Keratinocyte (primary cell): ENCODE measurements at regions not wholly inside any gene's neighbourhood (a gene's known extent, or its start where the extent isn't known, plus 50 kb on each side); places are given as distances from the start of the nearest gene placed in this dataset.

Source experiments
- DNase-seq: peaks from one replicate; pipeline ENCODE4 v3.0.0-alpha.2; 2011; ENCODE audit warnings: low read depth, missing footprints, low spot score
- FAIRE-seq: peaks from 2 replicates; lab custom pipeline; 2011; peaks lifted over from hg19 to GRCh38; lab: Jason Lieb, UNC
- H2AFZ ChIP-seq: 2 replicates; pipeline ENCODE4 v1.6.0; 2012; ENCODE audit warnings: low read length, control low read depth, inconsistent platforms; ENCODE audit not compliant: control insufficient read depth
- H3K27ac ChIP-seq: 2 replicates; pipeline ENCODE4 v1.5.1; 2011; ENCODE audit warnings: low read length; ENCODE audit not compliant: control insufficient read depth, insufficient read depth
- H3K27me3 ChIP-seq: 3 replicates; pipeline ENCODE4 v1.6.0; 2011; ENCODE audit warnings: low read length; ENCODE audit not compliant: control insufficient read depth, insufficient read depth; ENCODE audit errors: extremely low read depth
- H3K36me3 ChIP-seq, 2 experiments: 2 replicates in 1 of 2; 3 replicates in 1 of 2; pipeline ENCODE4 v1.5.1; 2011; ENCODE audit warnings: low read length in 2 of 2, mild to moderate bottlenecking in 1 of 2; ENCODE audit not compliant: control insufficient read depth in 2 of 2, insufficient read depth in 2 of 2; ENCODE audit errors: extremely low read depth in 1 of 2
- H3K4me1 ChIP-seq: 3 replicates; pipeline ENCODE4 v1.5.1; 2011; ENCODE audit warnings: low read length; ENCODE audit not compliant: control insufficient read depth, insufficient read depth; ENCODE audit errors: extremely low read depth
- H3K4me2 ChIP-seq: 3 replicates; pipeline ENCODE4 v1.6.0; 2011; ENCODE audit warnings: low read depth, low read length; ENCODE audit not compliant: control insufficient read depth, insufficient read depth; ENCODE audit errors: extremely low read depth
- H3K4me3 ChIP-seq, 3 experiments: fragments of 200-600 bp in 1 of 3; sonication (generic) in 1 of 3; 2 replicates in 2 of 3; 3 replicates in 1 of 3; pipeline ENCODE4 v1.5.1; 2011 to 2016; ENCODE audit warnings: low read length in 3 of 3, mild to moderate bottlenecking in 3 of 3, control low read depth in 2 of 3, inconsistent platforms in 1 of 3, low read depth in 1 of 3, mixed read lengths in 1 of 3, mixed run types in 1 of 3, moderate library complexity in 1 of 3; ENCODE audit not compliant: control insufficient read depth in 2 of 3, insufficient read depth in 2 of 3; ENCODE audit errors: extremely low read depth in 1 of 3
- H3K79me2 ChIP-seq: 2 replicates; pipeline ENCODE4 v1.6.0; 2012; ENCODE audit warnings: low read length; ENCODE audit not compliant: control insufficient read depth, insufficient read depth
- H3K9ac ChIP-seq: 3 replicates; pipeline ENCODE4 v1.6.0; 2011; ENCODE audit warnings: low read length; ENCODE audit not compliant: control insufficient read depth, insufficient read depth; ENCODE audit errors: extremely low read depth
- H3K9me1 ChIP-seq: 3 replicates; pipeline ENCODE4 v1.6.0; 2011; ENCODE audit warnings: low read length; ENCODE audit not compliant: control insufficient read depth, insufficient read depth; ENCODE audit errors: extremely low read depth
- H3K9me3 ChIP-seq: 2 replicates; pipeline ENCODE4 v1.5.1; 2012; ENCODE audit warnings: low read depth, low read length; ENCODE audit not compliant: control insufficient read depth
- H4K20me1 ChIP-seq: 3 replicates; pipeline ENCODE4 v1.6.0; 2011; ENCODE audit warnings: low read length; ENCODE audit not compliant: control insufficient read depth, insufficient read depth; ENCODE audit errors: extremely low read depth
- EZH2 ChIP-seq: IDR thresholded peaks from one replicate; pipeline ENCODE4 v1.6.1; 2012; ENCODE audit warnings: inconsistent platforms, mild to moderate bottlenecking, low read length, moderate library complexity
- dilution Hi-C: fragments of 300-500 bp; cut with MboI; formaldehyde crosslinking; loops from one replicate; pipeline ENCODE4 v1.7.0; 2020; ENCODE audit warnings: low sequenced_read_pairs; ENCODE audit not compliant: extremely low pct_ligation_motif_present
- TF ChIP-seq, protein P1 (sequence below), 3 experiments: IDR thresholded peaks in 1 of 3; conservative IDR thresholded peaks in 1 of 3; optimal IDR thresholded peaks in 1 of 3; 2 replicates in 2 of 3; 3 replicates in 1 of 3; pipeline versions ENCODE3 to v1.5.1; 2011; ENCODE audit warnings: low read length in 3 of 3, mild to moderate bottlenecking in 3 of 3, moderate library complexity in 2 of 3, control low read depth in 1 of 3, inconsistent platforms in 1 of 3; ENCODE audit not compliant: insufficient read depth in 2 of 3; ENCODE audit errors: extremely low read depth in 1 of 3

DNA sequence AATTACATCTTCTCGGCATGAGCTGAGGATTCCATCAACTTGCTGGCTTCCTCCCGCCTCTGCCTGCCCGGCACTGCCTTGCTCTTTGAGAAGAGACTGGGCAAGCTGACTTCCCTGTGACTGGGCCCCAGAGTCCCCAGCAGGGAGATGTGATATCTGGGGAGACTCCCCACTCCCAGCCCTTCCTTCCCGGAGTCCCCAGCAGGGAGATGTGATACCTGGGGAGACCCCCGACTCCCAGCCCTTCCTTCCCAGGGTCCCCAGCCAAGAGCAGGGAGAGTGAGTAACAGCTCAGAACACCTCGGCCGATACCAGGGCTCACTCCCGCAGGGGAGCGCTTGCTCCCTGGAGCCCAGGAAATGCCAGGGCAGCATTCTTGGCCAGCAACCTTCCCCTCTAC, 90.1 kb upstream of the NEURL1B start:
- H3K27me3 ChIP-seq = peaks cover 18% of the 10 kb centered on the region

DNA sequence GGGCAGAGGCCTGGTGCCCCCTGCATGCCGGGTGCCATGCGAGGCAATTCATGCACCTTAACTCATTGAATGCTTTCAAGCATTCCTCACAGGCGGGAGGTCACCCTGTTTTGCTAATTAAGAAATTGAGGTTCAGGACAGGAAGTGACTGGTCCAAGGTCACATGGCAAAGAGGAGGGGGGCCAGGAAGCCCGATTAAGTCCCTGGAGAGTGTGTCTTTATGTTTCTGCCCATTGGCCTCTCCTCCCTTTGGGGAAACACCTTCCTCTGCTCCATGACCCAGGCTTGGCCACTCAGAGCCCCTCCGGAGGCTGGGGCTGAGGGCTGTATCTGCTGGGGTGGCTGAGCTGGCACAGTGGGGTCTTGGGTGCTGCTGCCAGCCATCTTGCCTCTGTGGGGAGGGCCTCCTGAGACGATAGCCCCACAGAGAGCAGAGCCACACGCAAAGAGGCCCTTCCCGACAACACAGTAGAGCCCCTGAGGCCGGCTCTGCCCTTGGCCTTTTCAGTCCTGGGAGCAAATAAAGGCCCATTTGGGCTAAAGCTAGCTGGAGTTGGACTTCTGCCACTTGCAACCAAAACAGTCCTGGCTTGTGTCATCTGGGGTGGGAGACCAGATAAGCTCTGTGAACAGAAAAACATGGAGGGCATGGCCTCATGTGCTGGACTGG, 90.8 kb upstream of the NEURL1B start:
- Histone ChIP-seq H3K9me3 (no peaks in the 10 kb centered on the region), H3K4me1 (no peaks in the 10 kb centered on the region), H3K4me2 (no peak overlapping the region), H3K27ac (no peak overlapping the region), H3K9ac (no peak overlapping the region), H3K79me2 (no peaks in the 10 kb centered on the region), H4K20me1 (no peaks in the 10 kb centered on the region), H2AFZ (no peak overlapping the region), H3K27me3 (peaks cover 20% of the 10 kb centered on the region), H3K9me1 (no peaks in the 10 kb centered on the region), H3K36me3 (no peaks in the 10 kb centered on the region), H3K4me3 (no peak overlapping the region)
- dilution Hi-C loops = no loop called here
- FAIRE-seq (no peak), DNase-seq (no peak)
- TF ChIP-seq, protein P1, sequence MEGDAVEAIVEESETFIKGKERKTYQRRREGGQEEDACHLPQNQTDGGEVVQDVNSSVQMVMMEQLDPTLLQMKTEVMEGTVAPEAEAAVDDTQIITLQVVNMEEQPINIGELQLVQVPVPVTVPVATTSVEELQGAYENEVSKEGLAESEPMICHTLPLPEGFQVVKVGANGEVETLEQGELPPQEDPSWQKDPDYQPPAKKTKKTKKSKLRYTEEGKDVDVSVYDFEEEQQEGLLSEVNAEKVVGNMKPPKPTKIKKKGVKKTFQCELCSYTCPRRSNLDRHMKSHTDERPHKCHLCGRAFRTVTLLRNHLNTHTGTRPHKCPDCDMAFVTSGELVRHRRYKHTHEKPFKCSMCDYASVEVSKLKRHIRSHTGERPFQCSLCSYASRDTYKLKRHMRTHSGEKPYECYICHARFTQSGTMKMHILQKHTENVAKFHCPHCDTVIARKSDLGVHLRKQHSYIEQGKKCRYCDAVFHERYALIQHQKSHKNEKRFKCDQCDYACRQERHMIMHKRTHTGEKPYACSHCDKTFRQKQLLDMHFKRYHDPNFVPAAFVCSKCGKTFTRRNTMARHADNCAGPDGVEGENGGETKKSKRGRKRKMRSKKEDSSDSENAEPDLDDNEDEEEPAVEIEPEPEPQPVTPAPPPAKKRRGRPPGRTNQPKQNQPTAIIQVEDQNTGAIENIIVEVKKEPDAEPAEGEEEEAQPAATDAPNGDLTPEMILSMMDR (optimal IDR thresholded peaks at IDR 0.05 in 1 of 3, IDR thresholded peaks at IDR 0.05 in 1 of 3, conservative IDR thresholded peaks at IDR 0.05 in 1 of 3; ENCODE audit: extremely low read depth in 1 of 3, insufficient read depth in 2 of 3, low read length in 3 of 3) = no peak
- TF ChIP-seq EZH2 = no peak

More for the DNA sequence above, 90.1 kb upstream of the NEURL1B start:
- Histone ChIP-seq H3K4me1 (no peaks in the 10 kb centered on the region), H3K4me2 (no peak overlapping the region), H3K36me3 (no peaks in the 10 kb centered on the region), H3K79me2 (no peaks in the 10 kb centered on the region), H4K20me1 (no peaks in the 10 kb centered on the region), H3K9ac (no peak overlapping the region), H3K9me3 (no peaks in the 10 kb centered on the region), H2AFZ (no peak overlapping the region), H3K4me3 (no peak overlapping the region), H3K27ac (no peak overlapping the region), H3K9me1 (no peaks in the 10 kb centered on the region)
- FAIRE-seq = no peak
- no peak for DNase-seq
- dilution Hi-C loops = no loop called here
- TF ChIP-seq, protein P1 (optimal IDR thresholded peaks at IDR 0.05 in 1 of 3, IDR thresholded peaks at IDR 0.05 in 1 of 3, conservative IDR thresholded peaks at IDR 0.05 in 1 of 3; ENCODE audit: extremely low read depth in 1 of 3, insufficient read depth in 2 of 3, low read length in 3 of 3) = no peak
- TF ChIP-seq EZH2 = no peak
